HepG2 (cell line): ENCODE measurements at regions not wholly inside any gene's neighbourhood (a gene's known extent, or its start where the extent isn't known, plus 50 kb on each side); places are given as distances from the start of the nearest gene placed in this dataset.

Source experiments
- CEBPG ChIP-seq: IDR thresholded peaks from 2 replicates; pipeline ENCODE4 v1.6.1; 2016
- CTCF ChIP-seq: sonication (generic); formaldehyde crosslinking; IDR thresholded peaks from 2 replicates; pipeline ENCODE4 v1.5.0; 2020; ENCODE audit warnings: mild to moderate bottlenecking, missing genetic modification reagents, moderate library complexity
- ESRRA ChIP-seq: sonication (generic); formaldehyde crosslinking; IDR thresholded peaks from 2 replicates; pipeline ENCODE4 v1.5.1; 2020; ENCODE audit warnings: mild to moderate bottlenecking, low read depth, missing genetic modification reagents
- ETS1 ChIP-seq: sonication (generic); formaldehyde crosslinking; IDR thresholded peaks from 2 replicates; pipeline ENCODE4 v1.4.0; 2020; ENCODE audit warnings: missing genetic modification reagents
- ETV5 ChIP-seq: IDR thresholded peaks from 2 replicates; pipeline ENCODE4 v1.6.1; 2018; ENCODE audit warnings: missing biosample characterization, missing genetic modification reagents, inconsistent platforms, borderline replicate concordance
- MEIS1 ChIP-seq: sonication (generic); formaldehyde crosslinking; IDR thresholded peaks from 2 replicates; pipeline ENCODE4 v1.9.0; 2021; ENCODE audit warnings: mild to moderate bottlenecking, missing genetic modification reagents, moderate library complexity, borderline replicate concordance
- MXI1 ChIP-seq: IDR thresholded peaks from 3 replicates; pipeline ENCODE4 v1.6.1; 2012; ENCODE audit warnings: low read depth, low read length, inconsistent platforms, borderline replicate concordance
- PCBP2 ChIP-seq: fragments of 200-400 bp; formaldehyde crosslinking; optimal IDR thresholded peaks from 2 replicates; pipeline ENCODE3; 2018; ENCODE audit warnings: low read length, low read depth; ENCODE audit not compliant: poor library complexity, severe bottlenecking
- RAD51 ChIP-seq: fragments of 450-650 bp; IDR thresholded peaks from 2 replicates; pipeline ENCODE4 v1.6.1; 2016; ENCODE audit warnings: borderline replicate concordance
- SP1 ChIP-seq, 2 experiments: fragments of 450-650 bp in 1 of 2; sonication (generic) in 1 of 2; formaldehyde crosslinking in 1 of 2; IDR thresholded peaks; 2 replicates each; pipeline versions ENCODE4 v1.4.0 to v1.6.1; 2016 to 2020; ENCODE audit warnings: missing genetic modification reagents in 1 of 2
- ZBTB21 ChIP-seq: sonication (generic); formaldehyde crosslinking; IDR thresholded peaks from 2 replicates; pipeline ENCODE4 v1.4.0; 2020; ENCODE audit warnings: missing genetic modification reagents
- ZNF660 ChIP-seq: sonication (generic); formaldehyde crosslinking; IDR thresholded peaks from 2 replicates; pipeline ENCODE4 v1.5.1; 2020; ENCODE audit warnings: mild to moderate bottlenecking, low read depth, missing genetic modification reagents, borderline replicate concordance
- ZNF749 ChIP-seq: sonication (generic); formaldehyde crosslinking; IDR thresholded peaks from 2 replicates; pipeline ENCODE4 v1.8.0; 2022; ENCODE audit warnings: mild to moderate bottlenecking, missing genetic modification reagents, moderate library complexity, borderline replicate concordance

- no peak for TF ChIP-seq CTCF (CRISPR knock-in tag)
- no peak for TF ChIP-seq ZNF660
- no peak for TF ChIP-seq RAD51
- TF ChIP-seq ESRRA = no peak
- TF ChIP-seq CEBPG (CRISPR knock-in tag) = no peak
- no peak for TF ChIP-seq ZNF749 (CRISPR knock-in tag)
- TF ChIP-seq SP1 (IDR thresholded peaks at IDR 0.05) = no peak
- no peak for TF ChIP-seq SP1 (CRISPR knock-in tag; IDR thresholded peaks at IDR 0.05)
- no peak for TF ChIP-seq ETS1
- no peak for TF ChIP-seq MEIS1 (CRISPR knock-in tag)
- no peak for TF ChIP-seq PCBP2
- TF ChIP-seq ETV5 (CRISPR knock-in tag) = no peak
- no peak for TF ChIP-seq MXI1
- TF ChIP-seq ZBTB21 (CRISPR knock-in tag) = no peak
These were observed 1556.8 kb downstream of the EFNA5 start for GRCh38 chr5:106113922-106114321.
